ENCODE measurements at regions not wholly inside any gene's neighbourhood (a gene's known extent, or its start where the extent isn't known, plus 50 kb on each side); places are given as distances from the start of the nearest gene placed in this dataset.
A peak's percentile ranks its signal among the peaks of the same experiment; 100 is the strongest.

DNA sequence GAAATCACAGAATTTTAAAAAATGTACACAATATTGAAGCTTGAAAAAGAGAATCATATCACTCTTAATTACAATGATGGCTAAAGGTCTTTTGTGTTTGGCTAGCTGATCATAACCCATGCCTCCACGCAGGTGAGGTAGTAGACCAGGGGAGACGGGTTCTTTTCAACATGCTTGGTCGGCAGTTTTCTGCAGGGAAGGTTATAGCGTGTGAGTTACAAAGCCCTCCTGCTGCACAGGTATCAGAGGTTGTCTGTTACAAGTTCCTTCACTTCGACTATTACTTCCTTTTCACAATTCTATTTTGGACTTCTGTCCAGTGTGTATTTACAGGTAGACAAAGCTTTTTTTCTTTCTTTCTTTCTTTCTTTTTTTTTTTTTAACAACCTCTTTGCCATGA lies 127.1 kb upstream of the PRPS1L1 start:
- Histone ChIP-seq H3K4me3 (ENCODE audit: low read length) (no peak overlapping the region), H3K27me3 (replicated peaks; ENCODE audit: control insufficient read depth, insufficient read depth, low read length) (no peaks in the 10 kb centered on the region), H3K9me3 (ENCODE audit: control insufficient read depth, low read length) (no peaks in the 10 kb centered on the region), H3K4me1 (ENCODE audit: control insufficient read depth, insufficient read depth, low read length) (peaks cover 3% of the 10 kb centered on the region), H3K36me3 (ENCODE audit: control insufficient read depth, insufficient read depth, low read length, severe bottlenecking) (no peaks in the 10 kb centered on the region), H3K9ac (ENCODE audit: low read length) (no peak overlapping the region)
- DNase-seq (ENCODE audit: low read depth), result no peak

DNA sequence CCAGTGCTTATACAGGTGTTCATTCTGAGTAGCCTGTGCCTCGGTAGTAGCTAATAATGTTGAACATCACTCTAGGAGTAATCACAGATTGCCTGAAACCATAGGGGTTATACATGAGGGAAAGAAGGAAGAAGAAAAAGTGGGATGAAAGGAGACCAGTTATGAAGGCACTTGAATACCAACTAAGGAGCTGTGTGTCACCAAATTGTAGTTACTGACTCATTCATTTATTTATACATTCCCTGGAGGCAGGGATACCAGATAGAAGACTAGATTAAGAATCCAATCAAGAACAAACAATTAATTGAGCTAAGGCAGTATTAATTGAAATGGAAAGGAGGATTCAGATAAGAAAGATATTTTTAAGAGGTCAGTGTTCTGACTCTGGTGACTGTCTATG lies 129.6 kb upstream of the PRPS1L1 start:
- Histone ChIP-seq H3K27me3 (replicated peaks; ENCODE audit: control insufficient read depth, insufficient read depth, low read length) (no peaks in the 10 kb centered on the region), H3K9ac (ENCODE audit: low read length) (no peak overlapping the region), H3K9me3 (ENCODE audit: control insufficient read depth, low read length) (no peaks in the 10 kb centered on the region), H3K4me1 (ENCODE audit: control insufficient read depth, insufficient read depth, low read length) (peaks cover 15% of the 10 kb centered on the region), H3K4me3 (ENCODE audit: low read length) (no peak overlapping the region), H3K36me3 (ENCODE audit: control insufficient read depth, insufficient read depth, low read length, severe bottlenecking) (no peaks in the 10 kb centered on the region)
- no peak for DNase-seq (ENCODE audit: low read depth)

DNA sequence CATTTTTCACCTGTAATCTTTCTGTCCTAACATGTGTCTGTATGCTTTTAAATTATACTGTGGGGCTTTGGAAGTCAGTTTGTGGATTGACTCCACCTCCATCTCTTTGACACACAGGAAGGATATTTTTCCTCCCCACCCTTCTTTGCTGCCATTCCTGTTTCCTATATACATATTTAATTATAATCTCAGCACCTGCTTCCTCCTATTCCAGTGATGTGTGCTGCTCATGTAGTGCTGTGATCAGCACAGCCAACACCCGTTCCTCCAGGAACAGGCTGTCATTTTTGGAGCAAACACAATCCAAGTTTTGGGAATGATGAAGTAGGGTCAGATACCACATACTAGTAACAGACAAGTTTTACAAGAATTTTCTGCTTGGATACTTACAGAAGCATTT lies 135.0 kb upstream of the PRPS1L1 start:
- no peak overlapping the region for H3K9ac ChIP-seq (ENCODE audit: low read length)
- no peaks in the 10 kb centered on the region for H3K9me3 ChIP-seq (ENCODE audit: control insufficient read depth, low read length)
- H3K36me3 ChIP-seq (ENCODE audit: control insufficient read depth, insufficient read depth, low read length, severe bottlenecking), result no peaks in the 10 kb centered on the region

DNA sequence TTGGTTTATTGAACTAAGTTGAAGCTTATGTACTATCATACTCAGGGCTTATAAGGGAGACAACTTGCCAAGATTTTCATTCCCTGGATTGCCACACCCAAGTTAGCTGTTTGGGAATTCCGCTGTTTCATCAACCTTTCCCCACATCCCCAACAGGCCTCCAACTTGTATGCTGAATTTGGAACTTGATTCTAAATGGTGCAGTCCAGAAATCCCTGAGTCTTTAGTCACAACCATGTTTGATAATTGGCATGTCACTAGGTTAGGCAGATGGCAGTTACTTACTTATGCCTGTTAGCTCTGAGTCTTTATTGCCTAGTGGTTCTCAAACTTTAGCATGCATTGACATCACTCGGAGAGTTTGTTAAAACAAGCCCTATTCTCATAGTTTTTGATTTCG lies 135.4 kb upstream of the PRPS1L1 start:
- Histone ChIP-seq H3K4me1 (ENCODE audit: control insufficient read depth, insufficient read depth, low read length) (peaks cover 72% of the 10 kb centered on the region), H3K27me3 (replicated peaks; ENCODE audit: control insufficient read depth, insufficient read depth, low read length) (no peaks in the 10 kb centered on the region), H3K9ac (ENCODE audit: low read length) (no peak overlapping the region), H3K4me3 (ENCODE audit: low read length) (no peak overlapping the region), H3K9me3 (ENCODE audit: control insufficient read depth, low read length) (no peaks in the 10 kb centered on the region), H3K36me3 (ENCODE audit: control insufficient read depth, insufficient read depth, low read length, severe bottlenecking) (no peaks in the 10 kb centered on the region)
- DNase-seq (ENCODE audit: low read depth), result peak; percentile 51

More for the DNA sequence above, 135.0 kb upstream of the PRPS1L1 start:
- peak overlapping the region; percentile 23 for H3K4me3 ChIP-seq (ENCODE audit: low read length)
- no peak for DNase-seq (ENCODE audit: low read depth)
- H3K4me1 ChIP-seq (ENCODE audit: control insufficient read depth, insufficient read depth, low read length), result peaks cover 68% of the 10 kb centered on the region
- H3K27me3 ChIP-seq (replicated peaks; ENCODE audit: control insufficient read depth, insufficient read depth, low read length), result no peaks in the 10 kb centered on the region

DNA sequence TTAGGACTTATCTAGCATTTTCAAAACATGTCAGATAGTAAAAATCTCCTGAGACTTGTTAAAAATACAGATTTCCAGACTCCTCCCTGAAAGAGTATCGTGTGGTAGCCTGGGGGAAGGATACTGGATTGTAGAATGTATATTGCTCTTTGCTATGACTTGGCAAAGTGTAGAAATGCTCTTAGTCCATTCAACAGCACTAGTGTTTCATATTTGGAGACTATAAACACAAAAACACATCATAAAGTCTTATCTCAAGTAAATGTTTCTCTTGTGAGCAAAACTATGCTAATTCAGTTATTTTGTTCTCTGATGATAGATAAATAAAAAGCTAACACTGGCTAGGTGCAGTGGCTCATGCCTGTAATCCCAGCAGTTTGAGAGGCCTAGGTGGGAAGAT lies 137.5 kb upstream of the PRPS1L1 start:
- DNase-seq (ENCODE audit: low read depth), result peak; percentile 74
- no peaks in the 10 kb centered on the region for H3K27me3 ChIP-seq (replicated peaks; ENCODE audit: control insufficient read depth, insufficient read depth, low read length)
- peaks cover 77% of the 10 kb centered on the region for H3K4me1 ChIP-seq (ENCODE audit: control insufficient read depth, insufficient read depth, low read length)
- peak overlapping the region; percentile 46 for H3K9ac ChIP-seq (ENCODE audit: low read length)
- H3K36me3 ChIP-seq (ENCODE audit: control insufficient read depth, insufficient read depth, low read length, severe bottlenecking), result no peaks in the 10 kb centered on the region
- H3K9me3 ChIP-seq (ENCODE audit: control insufficient read depth, low read length), result no peaks in the 10 kb centered on the region
- H3K4me3 ChIP-seq (ENCODE audit: low read length), result no peak overlapping the region

DNA sequence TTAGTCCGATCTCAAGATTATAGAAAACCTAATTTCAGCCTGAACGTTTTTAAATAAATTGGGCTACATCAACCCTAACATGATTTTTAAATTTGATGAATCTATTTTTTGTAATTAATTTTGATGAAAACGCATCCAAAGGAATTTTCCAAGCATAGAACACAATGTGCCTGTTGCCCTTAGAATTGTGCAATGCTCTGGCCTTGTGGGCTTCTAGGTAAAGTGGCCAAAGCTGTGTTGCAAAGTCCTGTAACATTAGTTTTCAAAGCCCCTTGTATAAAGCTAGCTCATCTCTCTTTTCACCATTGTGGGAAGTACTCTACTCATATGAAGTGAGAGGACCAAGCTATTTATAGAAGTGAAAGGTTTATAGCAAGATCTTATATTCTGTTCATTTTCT lies 138.4 kb upstream of the PRPS1L1 start:
- Histone ChIP-seq H3K9ac (ENCODE audit: low read length) (no peak overlapping the region), H3K4me3 (ENCODE audit: low read length) (peak overlapping the region; percentile 29), H3K27me3 (replicated peaks; ENCODE audit: control insufficient read depth, insufficient read depth, low read length) (no peaks in the 10 kb centered on the region), H3K9me3 (ENCODE audit: control insufficient read depth, low read length) (no peaks in the 10 kb centered on the region), H3K4me1 (ENCODE audit: control insufficient read depth, insufficient read depth, low read length) (peaks cover 75% of the 10 kb centered on the region), H3K36me3 (ENCODE audit: control insufficient read depth, insufficient read depth, low read length, severe bottlenecking) (no peaks in the 10 kb centered on the region)
- no peak for DNase-seq (ENCODE audit: low read depth)

DNA sequence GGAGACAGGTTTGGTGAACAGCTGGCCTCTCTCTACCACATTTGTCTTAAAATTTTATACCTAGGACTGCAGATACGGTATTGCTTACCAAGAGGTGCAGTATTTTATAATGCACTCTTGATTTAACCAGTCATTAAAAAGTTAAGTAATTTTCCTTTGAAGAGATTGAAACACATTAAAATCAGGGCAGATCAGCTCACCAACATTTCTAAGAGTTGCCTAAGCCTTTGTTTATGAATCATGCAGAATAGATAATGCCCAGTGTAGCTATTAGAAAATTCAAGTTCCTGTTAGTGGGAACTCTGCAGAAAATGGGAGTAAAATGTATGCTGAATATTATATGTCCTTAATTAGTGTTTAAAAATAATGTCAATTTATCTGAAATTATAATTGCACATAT lies 140.2 kb upstream of the PRPS1L1 start:
- Histone ChIP-seq H3K36me3 (ENCODE audit: control insufficient read depth, insufficient read depth, low read length, severe bottlenecking) (no peaks in the 10 kb centered on the region), H3K9me3 (ENCODE audit: control insufficient read depth, low read length) (no peaks in the 10 kb centered on the region), H3K9ac (ENCODE audit: low read length) (no peak overlapping the region), H3K4me3 (ENCODE audit: low read length) (peak overlapping the region; percentile 24), H3K4me1 (ENCODE audit: control insufficient read depth, insufficient read depth, low read length) (peaks cover 57% of the 10 kb centered on the region), H3K27me3 (replicated peaks; ENCODE audit: control insufficient read depth, insufficient read depth, low read length) (no peaks in the 10 kb centered on the region)
- peak; percentile 41 for DNase-seq (ENCODE audit: low read depth)

DNA sequence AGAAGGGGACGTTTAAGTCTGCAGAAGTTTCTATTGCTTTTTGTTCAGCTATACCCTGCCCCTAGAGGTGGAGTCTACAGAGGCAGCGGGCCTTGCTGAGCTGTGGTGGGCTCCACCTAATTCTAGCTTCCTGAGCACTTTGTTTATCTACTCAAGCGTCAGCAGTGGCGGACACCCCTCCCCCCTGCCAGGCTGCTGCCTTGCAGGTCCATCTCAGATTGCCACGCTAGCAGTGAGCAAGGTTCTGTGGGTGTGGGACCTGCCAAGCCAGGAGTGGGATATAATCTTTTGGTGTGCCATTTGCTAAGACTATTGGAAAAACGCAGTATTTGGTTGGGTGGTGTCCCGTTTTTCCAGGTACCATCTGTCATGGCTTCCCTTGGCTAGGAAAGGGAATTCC lies 147.3 kb upstream of the PRPS1L1 start:
- H3K27me3 ChIP-seq (replicated peaks; ENCODE audit: control insufficient read depth, insufficient read depth, low read length), result no peaks in the 10 kb centered on the region
- no peak overlapping the region for H3K9ac ChIP-seq (ENCODE audit: low read length)
- peaks cover 19% of the 10 kb centered on the region for H3K4me1 ChIP-seq (ENCODE audit: control insufficient read depth, insufficient read depth, low read length)
- H3K4me3 ChIP-seq (ENCODE audit: low read length), result no peak overlapping the region
- no peak for DNase-seq (ENCODE audit: low read depth)
- no peaks in the 10 kb centered on the region for H3K9me3 ChIP-seq (ENCODE audit: control insufficient read depth, low read length)
- no peaks in the 10 kb centered on the region for H3K36me3 ChIP-seq (ENCODE audit: control insufficient read depth, insufficient read depth, low read length, severe bottlenecking)

DNA sequence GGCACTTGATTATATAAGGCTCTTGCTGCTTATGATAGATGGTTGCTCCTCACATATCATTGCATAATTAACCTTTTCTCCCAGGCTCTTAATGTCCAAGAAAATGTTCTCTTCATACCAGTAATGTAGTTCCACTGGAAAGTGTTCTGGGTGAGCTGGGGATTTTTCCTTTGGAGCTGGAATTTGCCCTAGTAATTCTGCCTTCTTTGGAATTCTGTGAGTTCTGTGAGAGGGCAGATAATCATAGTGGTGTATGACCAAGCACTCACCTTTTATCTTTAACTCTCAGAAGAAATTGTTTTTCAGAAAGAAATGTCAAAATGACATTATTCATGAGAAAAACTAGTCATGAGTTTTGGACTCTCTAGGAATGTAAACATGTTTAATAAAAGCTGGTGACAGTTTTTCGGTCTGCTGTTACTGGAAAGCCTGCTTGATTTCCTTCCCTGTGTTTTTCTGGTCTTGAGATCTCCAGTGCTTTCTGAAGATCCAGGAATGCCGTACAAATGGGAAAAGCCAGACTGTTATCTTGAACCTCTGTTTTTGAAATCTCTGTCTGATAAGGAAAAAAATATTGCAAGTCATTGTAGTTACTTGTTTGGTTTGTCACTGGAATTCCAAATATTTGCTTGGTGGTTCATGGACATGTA lies 148.3 kb upstream of the PRPS1L1 start:
- peaks cover 19% of the 10 kb centered on the region for H3K4me1 ChIP-seq (ENCODE audit: control insufficient read depth, insufficient read depth, low read length)

DNA sequence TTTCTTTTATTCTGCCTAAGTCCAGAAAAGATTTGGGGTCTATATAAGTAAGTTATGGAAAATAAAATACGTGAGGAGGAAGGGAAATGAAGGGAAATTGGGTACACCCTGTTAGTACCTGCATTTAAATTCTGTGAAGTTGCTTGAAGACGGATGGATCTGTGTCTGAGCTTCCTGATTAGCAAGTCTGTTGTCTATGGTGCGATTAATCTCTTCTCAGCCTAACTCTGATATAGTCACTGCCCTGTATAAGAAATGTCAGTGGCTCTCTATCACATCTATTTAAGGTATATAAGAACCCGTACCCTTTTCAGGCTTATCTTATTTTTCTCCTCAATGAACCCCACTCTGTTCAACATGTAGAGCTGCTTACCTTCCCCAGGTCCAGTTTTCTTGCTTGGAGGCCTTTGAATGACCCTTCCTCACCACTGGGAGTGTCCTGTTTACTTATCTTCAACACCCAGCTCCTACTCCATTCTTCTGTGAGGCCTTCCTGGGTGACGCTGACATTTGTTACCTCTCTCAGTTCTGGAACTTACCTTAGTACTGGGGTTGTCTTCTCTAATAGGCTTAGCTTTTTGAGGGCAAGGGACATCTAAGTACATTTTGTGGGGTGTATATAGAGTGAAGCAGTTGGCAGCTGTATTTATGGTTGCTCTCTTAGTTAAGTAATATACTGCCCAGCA lies 149.6 kb upstream of the PRPS1L1 start:
- Histone ChIP-seq H3K4me3 (ENCODE audit: low read length) (no peak overlapping the region), H3K9ac (ENCODE audit: low read length) (no peak overlapping the region), H3K27me3 (replicated peaks; ENCODE audit: control insufficient read depth, insufficient read depth, low read length) (no peaks in the 10 kb centered on the region), H3K9me3 (ENCODE audit: control insufficient read depth, low read length) (no peaks in the 10 kb centered on the region), H3K4me1 (ENCODE audit: control insufficient read depth, insufficient read depth, low read length) (peaks cover 19% of the 10 kb centered on the region), H3K36me3 (ENCODE audit: control insufficient read depth, insufficient read depth, low read length, severe bottlenecking) (no peaks in the 10 kb centered on the region)
- no peak for DNase-seq (ENCODE audit: low read depth)

More for the DNA sequence above, 148.3 kb upstream of the PRPS1L1 start:
- peak overlapping the region; percentile 33 for H3K9ac ChIP-seq (ENCODE audit: low read length)
- H3K4me3 ChIP-seq (ENCODE audit: low read length), result peak overlapping the region; percentile 2
- H3K36me3 ChIP-seq (ENCODE audit: control insufficient read depth, insufficient read depth, low read length, severe bottlenecking), result no peaks in the 10 kb centered on the region
- DNase-seq (ENCODE audit: low read depth), result no peak
- no peaks in the 10 kb centered on the region for H3K9me3 ChIP-seq (ENCODE audit: control insufficient read depth, low read length)
- H3K27me3 ChIP-seq (replicated peaks; ENCODE audit: control insufficient read depth, insufficient read depth, low read length), result no peaks in the 10 kb centered on the region

DNA sequence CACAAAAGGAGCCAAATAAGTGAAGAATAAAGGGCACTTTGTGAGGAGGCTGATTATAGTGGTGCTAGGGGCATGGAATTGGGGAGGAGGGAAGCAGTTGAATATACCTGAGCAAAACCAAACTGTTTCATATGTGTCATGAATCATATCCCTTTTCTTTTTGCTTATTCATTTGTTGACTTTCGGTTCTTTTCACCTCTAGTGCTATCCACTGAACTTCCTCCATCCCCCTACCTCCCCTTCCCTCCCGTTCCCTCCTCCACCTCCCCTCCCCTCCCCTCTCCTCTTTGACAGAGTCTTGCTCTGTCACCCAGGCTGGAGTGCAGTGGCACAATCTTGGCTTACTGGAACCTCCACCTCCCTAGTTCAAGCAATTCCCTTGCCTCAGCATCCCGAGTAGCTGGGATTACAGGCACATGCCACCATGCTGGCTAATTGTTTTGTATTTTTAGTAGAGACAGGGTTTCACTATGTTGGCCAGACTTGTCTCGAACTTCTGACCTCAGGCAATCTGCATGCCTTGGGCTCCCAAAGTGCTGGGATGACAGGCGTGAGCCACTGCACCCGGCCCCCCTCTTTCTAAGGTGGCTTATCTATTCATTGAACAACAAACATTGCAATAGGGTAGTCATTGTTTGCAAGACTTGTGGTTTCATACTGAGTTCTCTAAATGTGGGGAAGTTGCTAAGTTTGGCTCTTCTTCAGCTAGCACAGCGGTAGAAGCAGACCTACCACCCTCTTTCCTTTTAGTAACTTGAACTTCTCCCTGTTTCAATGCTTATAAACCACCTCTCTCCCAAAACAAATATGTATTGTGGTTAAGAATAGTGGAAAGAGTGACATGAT lies 150.4 kb upstream of the PRPS1L1 start:
- no peaks in the 10 kb centered on the region for H3K9me3 ChIP-seq (ENCODE audit: control insufficient read depth, low read length)
- no peak overlapping the region for H3K9ac ChIP-seq (ENCODE audit: low read length)
- peak; percentile 75 for DNase-seq (ENCODE audit: low read depth)
- H3K4me1 ChIP-seq (ENCODE audit: control insufficient read depth, insufficient read depth, low read length), result peaks cover 19% of the 10 kb centered on the region
- H3K27me3 ChIP-seq (replicated peaks; ENCODE audit: control insufficient read depth, insufficient read depth, low read length), result no peaks in the 10 kb centered on the region
- H3K36me3 ChIP-seq (ENCODE audit: control insufficient read depth, insufficient read depth, low read length, severe bottlenecking), result no peaks in the 10 kb centered on the region
- H3K4me3 ChIP-seq (ENCODE audit: low read length), result no peak overlapping the region

Measured in adipocyte (in vitro differentiated cells).